Skin of body (tissue), 1 donor: ENCODE measurements at regions not wholly inside any gene's neighbourhood (a gene's known extent, or its start where the extent isn't known, plus 50 kb on each side); places are given as distances from the start of the nearest gene placed in this dataset.
"Not testable (repeated sequence)": the region's sequence is repeated elsewhere in the genome, so short reads cannot be mapped to it uniquely, and the experiment has no call there.

Source experiments
- DNase-seq: peaks from one replicate; lab custom pipeline; 2025; lab: John Stamatoyannopoulos, UW

DNA sequence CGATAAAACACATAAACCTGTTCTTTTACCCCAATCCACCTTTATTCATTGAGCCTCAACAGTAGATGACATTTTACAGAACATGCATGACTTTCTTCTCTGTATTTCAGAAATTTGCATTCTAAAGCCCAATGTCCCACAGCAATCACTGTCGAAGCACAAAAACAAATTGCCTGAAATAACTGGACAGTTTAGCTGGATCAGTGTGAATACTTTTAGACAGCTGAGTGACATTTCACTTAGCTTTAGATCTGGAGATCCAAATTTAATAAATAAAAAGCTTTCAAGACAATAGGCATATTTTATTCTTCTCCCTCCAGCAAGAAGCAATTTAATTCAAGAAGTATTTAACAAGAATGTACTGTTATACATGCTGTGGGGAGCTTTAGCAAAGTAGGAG, 109.1 kb upstream of the FSCB start:
- DNase-seq = no peak

DNA sequence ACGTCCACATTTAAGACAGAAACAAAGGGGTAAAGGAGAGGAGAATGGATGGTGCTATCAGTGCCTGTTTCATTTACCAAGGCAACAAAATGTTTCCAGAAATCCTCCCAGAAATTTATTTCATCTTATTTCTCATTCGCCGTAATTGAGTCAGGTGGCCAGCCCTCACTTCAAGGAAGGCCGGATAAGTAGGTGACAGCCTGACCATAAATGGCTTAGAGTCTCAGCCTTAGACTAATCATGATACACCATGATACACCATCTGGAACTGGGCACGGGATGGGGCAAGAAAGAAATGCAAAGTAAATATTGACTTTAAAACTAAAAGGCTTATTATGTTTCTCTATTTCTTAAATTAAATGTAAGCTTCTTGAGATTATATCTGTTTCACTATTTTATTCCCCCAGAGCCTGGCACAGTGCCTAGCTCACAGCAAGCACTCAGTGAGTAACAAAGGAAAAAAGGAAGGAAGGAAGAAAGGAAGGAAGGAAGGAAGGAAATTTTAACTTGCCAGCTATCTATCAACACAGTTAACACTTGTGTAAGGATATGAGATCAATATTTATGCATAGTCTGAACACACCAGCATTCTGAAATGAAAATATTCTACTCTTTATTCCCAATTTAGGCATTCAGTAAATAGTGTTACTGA, 106.1 kb upstream of the FSCB start:
- no peak for DNase-seq

DNA sequence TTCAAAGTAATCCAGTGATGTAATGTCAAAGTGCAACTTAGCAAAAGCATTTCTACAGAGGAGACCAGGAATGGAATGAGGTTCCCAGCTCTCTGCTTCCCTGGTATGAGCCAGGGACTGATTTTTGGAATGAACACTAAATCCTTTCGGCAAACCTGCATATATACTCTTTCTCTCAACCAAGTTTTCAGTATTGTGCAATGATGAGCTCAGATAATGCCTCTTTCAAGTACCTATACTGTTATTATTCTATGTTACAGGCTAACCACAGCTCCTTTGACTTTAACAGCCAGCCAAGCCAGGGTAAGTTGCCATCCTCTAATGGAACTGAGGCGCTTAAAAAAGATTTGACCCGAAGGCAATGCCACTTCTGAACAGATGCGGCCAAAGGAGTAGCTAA, 104.9 kb upstream of the FSCB start:
- DNase-seq = no peak

DNA sequence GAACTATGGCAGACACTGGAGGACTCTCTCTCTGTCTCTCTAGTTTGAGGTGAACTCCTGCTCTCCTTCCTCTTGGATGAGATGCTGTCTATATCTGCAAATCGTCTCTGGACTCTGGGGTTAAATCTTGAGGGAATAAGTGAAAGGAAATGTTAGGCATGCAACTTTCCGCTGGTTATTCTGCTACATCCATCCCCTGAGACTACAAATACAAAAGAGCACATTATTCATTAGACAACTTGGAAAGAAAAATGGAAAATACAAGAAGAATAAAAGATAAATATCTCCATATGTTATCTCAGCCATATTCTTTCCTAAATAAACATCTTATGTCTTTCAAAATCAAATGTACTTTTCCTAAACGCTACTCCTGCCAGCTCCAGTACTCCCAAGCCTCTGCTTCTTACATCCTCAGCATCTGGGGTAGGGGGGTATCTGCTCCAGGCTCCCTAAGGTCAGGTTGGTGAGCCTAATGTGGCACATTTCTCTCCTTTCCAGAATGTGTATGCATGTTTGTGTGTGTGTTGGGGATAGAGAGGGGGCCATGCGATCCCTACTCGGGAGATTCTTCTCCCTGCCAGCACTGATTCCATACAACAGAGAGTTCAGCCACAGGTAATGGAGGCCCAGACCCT, 102.9 kb upstream of the FSCB start:
- peak; percentile 92 for DNase-seq

DNA sequence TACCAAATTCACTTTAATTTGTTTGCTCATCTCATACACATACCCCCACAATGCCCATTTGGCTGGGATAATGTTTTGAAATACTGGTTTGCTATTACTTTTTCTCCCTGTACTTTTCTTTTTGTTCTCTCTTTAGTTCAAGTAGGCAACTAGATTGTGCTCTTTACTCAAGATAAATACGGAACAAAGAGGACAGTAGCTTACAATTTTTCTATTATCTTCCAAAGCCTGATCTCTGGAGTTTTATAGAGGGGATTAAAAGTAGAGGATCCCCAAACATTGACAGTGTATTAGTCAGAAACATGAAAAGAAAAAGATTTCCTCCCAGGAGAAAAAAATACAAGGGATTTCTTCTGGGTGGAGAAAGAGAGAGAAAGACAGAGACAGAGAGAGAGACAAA, 102.1 kb upstream of the FSCB start:
- no peak for DNase-seq

DNA sequence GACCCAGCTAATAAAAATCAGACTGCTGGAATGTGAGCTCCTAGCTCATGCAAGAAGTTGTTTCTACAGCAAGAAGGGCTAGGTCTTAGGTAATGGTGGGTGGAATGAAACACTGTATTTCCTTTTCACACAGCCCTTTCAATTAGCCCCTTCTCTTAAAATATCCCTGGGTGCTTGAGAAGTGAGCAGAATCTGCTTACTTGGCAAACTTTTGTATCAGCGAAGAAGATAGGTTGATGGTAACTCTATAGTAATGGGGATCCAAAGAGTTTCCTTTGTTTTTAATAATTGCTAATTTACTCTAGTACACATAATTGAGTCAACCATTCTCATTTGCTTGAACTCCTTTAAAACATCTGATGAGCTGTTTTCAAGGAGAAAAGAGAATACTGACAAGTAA, 100.6 kb upstream of the FSCB start:
- DNase-seq = no peak

DNA sequence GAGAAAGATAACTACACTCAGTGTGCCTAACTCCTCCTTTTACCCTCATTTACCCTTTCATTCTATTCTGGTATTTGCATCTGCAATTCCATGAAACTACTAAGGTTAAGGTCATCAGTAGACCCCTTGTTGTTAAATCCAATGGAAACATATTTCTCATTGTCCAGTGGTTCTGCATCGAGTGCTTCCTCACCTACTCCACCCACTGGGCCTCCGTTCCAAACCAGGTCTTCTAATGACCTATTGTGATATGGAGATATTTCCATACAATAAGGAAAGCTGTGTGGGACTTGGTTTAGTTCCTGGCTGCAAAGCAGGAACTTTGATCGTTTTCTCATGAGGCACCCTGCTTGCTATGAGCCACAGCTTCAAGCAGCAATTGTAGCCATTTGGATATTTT, 99.5 kb upstream of the FSCB start:
- DNase-seq = no peak

DNA sequence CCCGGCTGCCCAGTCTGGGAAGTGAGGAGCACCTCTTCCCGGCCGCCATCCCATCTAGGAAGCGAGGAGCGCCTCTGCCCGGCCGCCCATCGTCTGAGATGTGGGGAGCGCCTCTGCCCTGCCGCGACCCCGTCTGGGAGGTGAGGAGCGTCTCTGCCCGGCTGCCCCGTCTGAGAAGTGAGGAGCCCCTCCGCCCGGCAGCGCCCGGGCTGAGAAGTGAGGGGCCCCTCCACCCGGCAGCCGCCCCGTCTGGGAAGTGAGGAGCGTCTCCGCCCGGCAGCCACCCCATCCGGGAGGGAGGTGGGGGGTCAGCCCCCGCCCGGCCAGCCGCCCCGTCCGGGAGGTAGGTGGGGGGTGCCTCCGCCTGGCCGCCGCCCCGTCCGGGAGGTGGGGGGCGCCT, 94.2 kb upstream of the FSCB start:
- DNase-seq = not testable (repeated sequence)

DNA sequence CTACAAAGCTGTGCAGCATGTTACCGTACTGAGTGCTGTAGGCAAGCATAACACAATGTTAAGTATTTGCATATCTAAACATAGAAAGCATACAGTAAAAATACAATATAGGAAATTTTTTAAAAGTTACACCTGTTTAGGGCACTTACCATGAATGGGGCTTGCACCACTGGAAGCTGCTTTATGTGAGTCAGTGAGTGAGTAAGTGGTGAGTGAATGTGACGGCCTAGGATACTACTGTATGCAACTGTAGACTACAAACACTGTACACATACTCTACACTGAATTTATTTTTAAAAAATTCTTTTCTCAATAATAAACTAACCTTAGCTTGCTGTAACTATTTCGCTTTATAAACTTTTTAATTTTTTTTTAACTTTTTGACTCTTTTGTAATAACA, 82.1 kb upstream of the FSCB start:
- no peak for DNase-seq

DNA sequence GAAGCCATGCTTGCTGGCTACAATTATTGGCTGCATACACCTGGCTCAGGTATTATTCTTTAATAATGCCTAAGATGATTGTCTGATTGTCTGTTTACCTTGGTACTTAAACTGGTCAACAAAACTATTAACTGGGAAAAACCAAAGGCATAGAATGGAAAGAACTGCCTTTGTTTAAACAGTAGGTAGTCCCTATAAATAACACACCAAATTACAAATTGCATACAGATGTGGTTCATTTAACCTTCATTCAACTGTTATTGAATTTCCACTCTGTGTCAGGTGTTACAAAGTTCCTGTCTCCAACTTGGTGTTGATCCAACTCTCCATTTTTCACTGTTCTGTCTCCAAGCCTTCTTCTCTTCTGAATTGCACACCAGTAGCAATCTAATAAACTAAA, 79.8 kb upstream of the FSCB start:
- no peak for DNase-seq

DNA sequence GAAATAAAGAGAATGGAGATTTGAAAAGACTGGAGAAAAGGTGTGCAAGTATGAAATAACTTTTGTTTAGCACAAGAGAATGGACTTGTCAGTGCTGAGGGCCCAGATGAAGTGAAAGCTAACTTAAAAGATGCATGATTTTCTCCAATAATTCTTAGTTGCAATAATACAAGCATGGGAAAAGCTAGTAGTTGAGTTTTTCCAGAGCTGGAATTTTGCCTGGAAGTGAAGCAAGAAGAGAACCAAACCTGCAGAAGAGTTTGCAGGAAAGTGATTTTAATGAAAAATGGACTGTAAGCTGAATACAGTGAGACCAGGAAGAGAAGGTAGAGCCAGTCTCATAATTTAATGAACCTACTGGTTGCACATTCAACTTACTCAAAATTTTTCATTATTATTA, 69.3 kb upstream of the FSCB start:
- no peak for DNase-seq

DNA sequence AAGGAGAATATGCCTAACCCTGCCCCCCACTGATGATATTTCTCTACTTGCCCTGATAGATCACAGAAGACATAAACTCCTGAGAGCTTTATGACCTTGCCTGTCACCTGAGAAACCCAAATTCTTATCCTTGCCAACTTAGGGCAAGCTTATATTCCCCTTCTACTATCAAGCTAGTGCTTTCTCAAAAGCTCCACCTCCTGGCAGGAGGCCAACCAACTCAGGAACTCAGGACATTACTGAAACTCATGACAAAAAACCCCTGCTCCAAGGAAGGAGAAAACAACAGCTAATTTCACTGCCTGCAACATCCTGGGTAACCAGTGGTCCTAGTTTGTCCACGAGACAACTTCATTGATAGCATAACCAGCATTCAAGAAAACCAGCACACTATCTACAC, 60.9 kb upstream of the FSCB start:
- DNase-seq = no peak

DNA sequence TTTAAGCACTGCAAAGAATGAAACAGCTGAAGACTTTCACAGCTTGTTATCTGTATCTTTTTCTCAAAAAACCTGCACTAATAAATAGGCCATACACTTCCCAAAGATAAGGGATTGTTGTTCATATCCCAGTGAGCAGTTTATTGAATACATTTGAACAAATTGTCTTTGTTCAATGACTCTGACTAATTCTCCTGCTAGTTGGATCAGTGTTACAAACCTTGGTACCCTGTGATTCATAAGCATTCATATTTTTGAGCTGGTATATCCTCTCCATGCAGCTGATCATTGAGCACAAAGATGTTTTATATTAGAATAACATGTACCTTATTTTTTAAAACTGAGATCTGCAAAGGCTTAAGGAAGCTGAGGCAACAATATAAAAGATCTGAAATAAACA, 58.9 kb upstream of the FSCB start:
- no peak for DNase-seq

DNA sequence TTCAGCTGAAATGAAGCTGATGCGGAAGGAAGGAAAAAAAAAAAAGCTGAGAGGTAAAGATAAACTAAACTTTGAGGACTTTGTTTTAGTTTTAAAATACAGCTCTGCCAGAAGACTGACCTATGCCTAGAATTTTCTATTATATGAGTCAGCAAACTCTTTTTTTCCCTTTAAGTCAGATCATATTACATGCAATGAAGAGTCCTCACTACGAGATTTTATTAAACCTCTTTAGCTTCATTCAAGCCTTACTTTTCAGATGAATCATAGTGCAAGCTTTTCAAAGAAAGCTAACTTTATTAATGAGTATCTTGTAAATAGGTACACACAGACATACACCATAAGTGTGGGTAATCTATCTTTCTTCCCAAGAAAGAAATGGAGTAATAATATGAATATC, 57.8 kb upstream of the FSCB start:
- DNase-seq = no peak
